ENCODE measurements at regions not wholly inside any gene's neighbourhood (a gene's known extent, or its start where the extent isn't known, plus 50 kb on each side); places are given as distances from the start of the nearest gene placed in this dataset.
A peak's percentile ranks its signal among the peaks of the same experiment; 100 is the strongest.

GRCh38 chr14:81936902-81937301 lies 403.2 kb upstream of the SEL1L start:
- DNase-seq (ENCODE audit: extremely low spot score, insufficient read length, low read depth) (no peak), FAIRE-seq (no peak)

GRCh38 chr14:81938341-81938740 lies 404.7 kb upstream of the SEL1L start:
- FAIRE-seq (no peak), DNase-seq (ENCODE audit: extremely low spot score, insufficient read length, low read depth) (no peak)

DNA sequence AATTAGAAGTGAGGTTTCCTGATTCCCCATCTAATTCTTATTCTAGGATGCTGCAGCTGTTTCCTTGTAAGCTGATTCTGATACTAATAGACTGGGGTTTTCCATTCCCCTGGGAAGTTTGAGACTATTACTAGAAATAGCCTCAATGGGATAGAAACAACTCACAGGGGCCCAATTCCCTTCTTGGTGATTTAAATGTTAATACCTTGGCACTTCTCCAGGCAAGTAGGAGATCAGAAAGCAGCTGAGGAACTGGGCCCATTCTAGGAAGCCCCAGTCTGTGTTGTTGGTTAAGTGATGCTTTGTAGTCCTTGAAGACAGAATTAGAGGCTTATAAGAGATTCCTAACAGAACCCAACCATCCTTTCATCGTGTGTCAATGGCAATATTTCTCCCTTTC lies 407.0 kb upstream of the SEL1L start:
- no peak for DNase-seq (ENCODE audit: extremely low spot score, insufficient read length, low read depth)
- no peak for FAIRE-seq

- DNase-seq (ENCODE audit: extremely low spot score, insufficient read length, low read depth) (no peak), FAIRE-seq (no peak)
Measured at GRCh38 chr14:81942071-81942470, 408.4 kb upstream of the SEL1L start.

DNA sequence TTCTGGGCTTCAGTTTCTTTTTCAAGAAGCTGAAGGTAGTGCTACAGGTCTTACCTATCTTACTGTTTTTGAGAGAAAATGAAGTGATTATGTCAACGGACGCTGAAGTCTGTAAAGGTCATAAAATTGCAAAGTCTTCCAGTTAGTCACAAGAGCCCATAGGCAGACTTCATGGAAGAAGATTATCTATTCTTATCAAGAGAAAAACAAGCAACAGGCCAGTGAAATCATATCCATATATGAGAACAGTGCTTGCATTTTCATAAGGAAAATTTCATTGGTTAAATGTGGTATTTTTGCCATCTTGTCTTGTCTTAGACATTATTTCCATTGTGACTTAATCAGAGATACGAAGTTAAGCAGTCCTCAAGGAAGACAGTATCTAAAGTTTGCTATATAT lies 412.7 kb upstream of the SEL1L start:
- no peak for DNase-seq (ENCODE audit: extremely low spot score, insufficient read length, low read depth)
- no peak for FAIRE-seq

DNA sequence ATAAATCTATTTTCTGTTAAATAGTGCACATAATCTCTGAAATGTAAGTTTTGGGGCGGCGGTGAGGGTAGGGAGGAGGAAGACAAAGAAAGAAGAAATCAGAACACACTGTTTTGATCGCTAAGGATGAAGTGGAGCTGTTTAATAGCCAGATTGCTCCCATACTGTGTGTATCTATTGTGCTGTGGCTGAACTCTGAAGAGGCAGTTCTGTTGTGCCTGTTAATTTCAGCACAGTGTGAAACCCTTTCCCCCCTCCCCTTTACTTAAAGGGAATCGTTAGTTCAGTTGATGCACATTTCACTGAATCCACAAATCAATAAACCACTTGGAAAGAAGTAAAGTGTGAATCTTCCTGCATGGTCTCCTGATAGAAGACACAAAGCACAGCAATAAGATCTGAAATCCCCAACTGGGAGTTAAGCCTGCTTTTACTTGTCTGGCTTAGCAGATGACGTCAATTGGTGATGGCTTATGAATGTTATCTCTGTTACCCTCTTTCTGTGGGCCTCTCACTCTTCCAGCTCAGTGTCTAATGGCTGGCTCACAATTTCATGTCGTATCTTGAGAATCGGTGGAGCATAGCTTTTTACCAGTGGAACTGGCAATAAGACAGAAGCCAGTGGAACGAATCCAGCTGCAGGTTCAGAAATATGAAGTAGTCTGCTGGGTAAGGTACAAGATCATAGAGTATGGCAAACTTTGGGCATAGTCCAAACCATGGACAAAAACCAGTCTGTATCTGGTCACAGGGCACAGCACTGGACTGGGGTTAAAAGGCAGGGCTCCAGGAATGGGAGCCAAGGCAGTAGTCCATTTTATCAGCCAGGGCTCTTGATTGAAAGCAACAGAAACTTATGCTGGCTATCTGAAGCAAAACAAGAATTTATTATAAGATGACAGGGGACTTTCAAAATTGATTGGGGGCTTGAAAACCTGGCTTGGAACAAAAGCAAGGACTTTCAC lies 413.5 kb upstream of the SEL1L start:
- FAIRE-seq, result no peak
- no peak for DNase-seq (ENCODE audit: extremely low spot score, insufficient read length, low read depth)

- DNase-seq (ENCODE audit: extremely low spot score, insufficient read length, low read depth), result no peak
- FAIRE-seq, result no peak
Measured at GRCh38 chr14:81952917-81953316, 419.3 kb upstream of the SEL1L start.

- no peak for FAIRE-seq
- no peak for DNase-seq (ENCODE audit: extremely low spot score, insufficient read length, low read depth)
Measured at GRCh38 chr14:81953419-81953818, 419.8 kb upstream of the SEL1L start.

GRCh38 chr14:81955123-81955522 lies 421.5 kb upstream of the SEL1L start:
- FAIRE-seq (no peak), DNase-seq (ENCODE audit: extremely low spot score, insufficient read length, low read depth) (no peak)

- FAIRE-seq (no peak), DNase-seq (ENCODE audit: extremely low spot score, insufficient read length, low read depth) (no peak)
Measured at GRCh38 chr14:81960781-81961180, 427.1 kb upstream of the SEL1L start.

GRCh38 chr14:81963846-81964245 lies 430.2 kb upstream of the SEL1L start:
- no peak for DNase-seq (ENCODE audit: extremely low spot score, insufficient read length, low read depth)
- no peak for FAIRE-seq

- DNase-seq (ENCODE audit: extremely low spot score, insufficient read length, low read depth) (no peak), FAIRE-seq (no peak)
Measured at GRCh38 chr14:81970307-81970706, 436.7 kb upstream of the SEL1L start.

DNA sequence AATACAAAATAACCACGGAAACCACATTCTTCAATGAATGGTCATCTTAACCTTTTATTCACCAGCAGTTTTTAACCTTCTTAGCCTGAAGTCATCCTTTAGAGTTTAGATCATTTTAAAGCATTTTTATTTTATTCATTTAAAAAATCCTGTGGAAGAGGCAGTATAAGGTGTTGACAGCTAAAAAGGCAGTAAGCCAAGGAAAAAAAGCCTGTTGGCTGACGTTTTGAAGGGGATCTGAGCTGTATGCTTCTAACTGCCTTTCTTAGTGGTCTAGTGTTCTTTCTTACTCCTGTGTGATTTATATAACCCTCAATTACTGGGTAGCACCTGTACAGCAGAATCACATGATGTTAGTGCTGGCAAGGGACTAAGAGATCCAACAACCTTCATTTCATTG lies 438.3 kb upstream of the SEL1L start:
- no peak for FAIRE-seq

GRCh38 chr14:81972601-81973000 lies 438.9 kb upstream of the SEL1L start:
- DNase-seq (ENCODE audit: extremely low spot score, insufficient read length, low read depth) (no peak), FAIRE-seq (no peak)

More for the DNA sequence above, 438.3 kb upstream of the SEL1L start:
- no peak for DNase-seq (ENCODE audit: extremely low spot score, insufficient read length, low read depth)

DNA sequence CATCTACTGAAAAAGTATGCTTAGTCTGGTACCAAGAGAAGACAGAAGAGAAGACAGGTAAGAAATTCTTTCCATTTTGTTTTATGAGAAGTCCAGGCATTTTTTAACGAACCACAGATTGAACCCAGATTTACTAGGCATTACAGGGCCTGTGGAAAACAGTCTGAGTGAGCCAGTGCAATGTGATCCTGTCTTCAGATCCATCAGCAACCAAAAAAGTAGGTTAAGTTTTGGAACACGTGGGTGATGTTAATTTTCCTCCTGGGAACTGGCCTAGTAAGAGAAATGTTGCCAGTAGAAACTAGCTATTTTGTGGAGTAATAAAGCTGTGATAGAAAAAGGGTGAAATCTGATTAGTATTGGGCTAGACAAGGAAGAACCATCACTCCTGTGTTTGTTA lies 440.9 kb upstream of the SEL1L start:
- DNase-seq (ENCODE audit: extremely low spot score, insufficient read length, low read depth), result no peak
- no peak for FAIRE-seq

GRCh38 chr14:81980601-81981306 lies 447.1 kb upstream of the SEL1L start:
- DNase-seq (ENCODE audit: extremely low spot score, insufficient read length, low read depth) (no peak), FAIRE-seq (no peak)

- no peak for FAIRE-seq
- DNase-seq (ENCODE audit: extremely low spot score, insufficient read length, low read depth), result no peak
Measured at GRCh38 chr14:81981307-81981675, 447.6 kb upstream of the SEL1L start.

- DNase-seq (ENCODE audit: extremely low spot score, insufficient read length, low read depth), result no peak
Measured at GRCh38 chr14:81982046-81982445, 448.4 kb upstream of the SEL1L start.

GRCh38 chr14:81986005-81986404 lies 452.4 kb upstream of the SEL1L start:
- FAIRE-seq, result no peak
- no peak for DNase-seq (ENCODE audit: extremely low spot score, insufficient read length, low read depth)

More at GRCh38 chr14:81982046-81982445, 448.4 kb upstream of the SEL1L start:
- no peak for FAIRE-seq

GRCh38 chr14:81989211-81989610 lies 455.6 kb upstream of the SEL1L start:
- FAIRE-seq, result no peak
- DNase-seq (ENCODE audit: extremely low spot score, insufficient read length, low read depth), result no peak

DNA sequence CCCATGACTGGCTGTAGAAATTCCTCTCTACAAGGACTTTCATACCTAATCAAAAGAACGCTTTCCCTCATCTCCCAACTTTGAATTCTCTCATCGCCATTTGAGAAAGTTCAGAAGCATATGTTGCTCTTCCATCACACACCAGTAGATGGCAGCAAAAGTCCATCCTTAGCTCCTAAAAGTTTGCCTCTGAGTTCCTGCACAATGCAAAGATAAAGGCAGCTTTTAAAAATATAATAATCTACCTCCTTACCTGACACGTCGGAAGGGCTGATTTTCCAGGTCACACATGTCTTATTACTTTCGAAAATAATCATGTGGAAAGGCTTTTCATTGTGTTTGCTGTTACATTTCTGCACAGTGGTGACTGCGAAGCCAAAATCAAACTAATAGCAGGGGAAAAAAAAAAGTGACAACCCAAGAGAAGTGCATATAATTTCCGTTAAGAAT lies 456.7 kb upstream of the SEL1L start:
- FAIRE-seq (peak; percentile 47), DNase-seq (ENCODE audit: extremely low spot score, insufficient read length, low read depth) (no peak)
